MG63 (cell line): ENCODE measurements at regions not wholly inside any gene's neighbourhood (a gene's known extent, or its start where the extent isn't known, plus 50 kb on each side); places are given as distances from the start of the nearest gene placed in this dataset.

ENCODE experiments used
- DNase-seq: peaks from one replicate; pipeline ENCODE4 v3.0.0-alpha.2; 2020
- H3K27me3 ChIP-seq: fragments of 250-450 bp; sonication (Bioruptor Pico); 2 replicates; pipeline ENCODE4 v1.5.1; 2020; ENCODE audit warnings: mild to moderate bottlenecking, moderate library complexity
- H3K36me3 ChIP-seq: fragments of 250-450 bp; sonication (Bioruptor Pico); 2 replicates; pipeline ENCODE4 v1.5.1; 2020; ENCODE audit warnings: mild to moderate bottlenecking, moderate library complexity
- H3K4me3 ChIP-seq: fragments of 250-450 bp; sonication (Bioruptor Pico); 2 replicates; pipeline ENCODE4 v1.5.1; 2020; ENCODE audit warnings: mild to moderate bottlenecking, moderate library complexity
- H3K9me3 ChIP-seq: fragments of 250-450 bp; sonication (Bioruptor Pico); 2 replicates; pipeline ENCODE4 v1.5.1; 2020; ENCODE audit warnings: mild to moderate bottlenecking, moderate library complexity

GRCh38 chrX:15906041-15906943 lies 51.7 kb upstream of the AP1S2 start:
- no peaks in the 10 kb centered on the region for H3K36me3 ChIP-seq
- no peak overlapping the region for H3K4me3 ChIP-seq
- DNase-seq = no peak
- no peaks in the 10 kb centered on the region for H3K27me3 ChIP-seq
- H3K9me3 ChIP-seq = no peaks in the 10 kb centered on the region
